Thymus (tissue), 11 donors: ENCODE measurements at regions not wholly inside any gene's neighbourhood (a gene's known extent, or its start where the extent isn't known, plus 50 kb on each side); places are given as distances from the start of the nearest gene placed in this dataset.
A peak's percentile ranks its signal among the peaks of the same experiment; 100 is the strongest.

Source experiments
- DNase-seq, 9 donors: peaks; one replicate each; pipeline ENCODE4 v3.0.0-alpha.2; 2013; ENCODE audit warnings: low spot score in 9 of 9, low read depth in 6 of 9, missing footprints in 1 of 9
- H3K27ac ChIP-seq, 2 donors: one replicate each; pipeline ENCODE4 v1.5.1; 2013; ENCODE audit warnings: control low read depth in 1 of 2, low read depth in 1 of 2, low read length in 1 of 2, mild to moderate bottlenecking in 1 of 2, moderate library complexity in 1 of 2
- H3K27me3 ChIP-seq, 2 donors: one replicate each; pipeline ENCODE4 v1.5.1; 2013; ENCODE audit warnings: low read length in 1 of 2; ENCODE audit not compliant: control insufficient read depth in 2 of 2, insufficient read depth in 1 of 2
- H3K36me3 ChIP-seq, 2 donors: one replicate each; pipeline ENCODE4 v1.5.1; 2013; ENCODE audit warnings: low read length in 1 of 2, mild to moderate bottlenecking in 1 of 2, moderate library complexity in 1 of 2; ENCODE audit not compliant: control insufficient read depth in 2 of 2, insufficient read depth in 2 of 2
- H3K4me1 ChIP-seq, 2 donors: one replicate each; pipeline ENCODE4 v1.5.1; 2013; ENCODE audit warnings: low read length in 2 of 2; ENCODE audit not compliant: control insufficient read depth in 2 of 2, insufficient read depth in 2 of 2
- H3K4me3 ChIP-seq, 2 donors: one replicate each; pipeline ENCODE4 v1.5.1; 2013; ENCODE audit warnings: low read length in 2 of 2, control low read depth in 1 of 2, mild to moderate bottlenecking in 1 of 2
- H3K9me3 ChIP-seq, 2 donors: one replicate each; pipeline ENCODE4 v1.5.1; 2013; ENCODE audit warnings: low read length in 1 of 2, mild to moderate bottlenecking in 1 of 2; ENCODE audit not compliant: control insufficient read depth in 2 of 2, insufficient read depth in 1 of 2
- WGBS: extraction: QIAGEN DNeasy Blood & Tissue Kit; methylation state at CpG from one replicate; pipeline ENCODE4 v1.1.7; 2013; 5-methylcytosine and 5-hydroxymethylcytosine counted together
- donor health status: healthy.

- Histone ChIP-seq H3K27ac (no peak overlapping the region), H3K36me3 (no peaks in the 10 kb centered on the region), H3K27me3 (no peaks in the 10 kb centered on the region), H3K4me1 (no peaks in the 10 kb centered on the region), H3K4me3 (no peak overlapping the region), H3K9me3 (no peaks in the 10 kb centered on the region)
- WGBS, result 95% methylated on average over 3 of the region's 3 CpGs
- DNase-seq, result no peak
Observed at GRCh38 chr4:89665662-89666061, 171.3 kb downstream of the SNCA start.

GRCh38 chr4:89664521-89664920 lies 172.4 kb downstream of the SNCA start:
- H3K4me1 ChIP-seq, result no peaks in the 10 kb centered on the region
- H3K4me3 ChIP-seq, result no peak overlapping the region
- no peaks in the 10 kb centered on the region for H3K27me3 ChIP-seq
- no peak for DNase-seq
- H3K9me3 ChIP-seq, result no peaks in the 10 kb centered on the region
- H3K27ac ChIP-seq, result no peak overlapping the region
- no peaks in the 10 kb centered on the region for H3K36me3 ChIP-seq

DNA sequence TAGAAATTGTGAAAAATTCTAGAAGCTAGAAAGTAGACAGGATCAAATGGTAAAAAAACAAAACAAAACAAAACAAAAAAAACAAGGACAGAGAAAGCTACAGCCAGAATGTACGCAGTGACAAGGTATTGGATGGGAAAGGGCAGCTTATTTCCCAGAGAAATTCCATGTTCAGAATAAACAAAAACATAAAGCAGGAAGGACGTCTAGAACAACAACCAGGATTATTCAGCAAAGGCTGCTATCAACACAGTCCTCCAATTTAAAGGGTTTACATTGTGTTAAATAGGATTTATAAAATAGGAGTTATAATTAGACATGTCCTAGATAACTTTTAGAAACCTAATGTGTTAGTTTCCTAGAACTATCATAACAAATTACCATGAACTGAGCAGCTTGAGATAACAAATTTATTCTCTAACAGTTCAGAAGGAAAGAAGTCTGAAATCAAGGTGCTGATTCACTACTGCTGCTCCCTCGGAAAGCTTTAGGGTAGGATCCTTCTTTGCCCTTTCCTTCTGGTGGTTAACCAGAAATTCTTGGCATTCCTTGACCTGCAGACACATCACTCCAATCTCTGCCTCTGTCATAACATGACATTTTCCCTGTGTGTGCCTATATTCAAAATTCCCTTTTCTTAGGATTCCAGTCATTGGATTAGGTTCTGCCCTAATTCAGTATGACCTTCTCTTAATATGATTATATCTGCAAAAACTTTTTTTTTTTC lies 175.6 kb downstream of the SNCA start:
- Histone ChIP-seq H3K4me1 (no peaks in the 10 kb centered on the region), H3K27me3 (no peaks in the 10 kb centered on the region), H3K27ac (no peak overlapping the region), H3K4me3 (no peak overlapping the region), H3K36me3 (no peaks in the 10 kb centered on the region), H3K9me3 (no peaks in the 10 kb centered on the region)
- DNase-seq, result no peak
- 93% methylated on average over 3 of the region's 3 CpGs for WGBS

DNA sequence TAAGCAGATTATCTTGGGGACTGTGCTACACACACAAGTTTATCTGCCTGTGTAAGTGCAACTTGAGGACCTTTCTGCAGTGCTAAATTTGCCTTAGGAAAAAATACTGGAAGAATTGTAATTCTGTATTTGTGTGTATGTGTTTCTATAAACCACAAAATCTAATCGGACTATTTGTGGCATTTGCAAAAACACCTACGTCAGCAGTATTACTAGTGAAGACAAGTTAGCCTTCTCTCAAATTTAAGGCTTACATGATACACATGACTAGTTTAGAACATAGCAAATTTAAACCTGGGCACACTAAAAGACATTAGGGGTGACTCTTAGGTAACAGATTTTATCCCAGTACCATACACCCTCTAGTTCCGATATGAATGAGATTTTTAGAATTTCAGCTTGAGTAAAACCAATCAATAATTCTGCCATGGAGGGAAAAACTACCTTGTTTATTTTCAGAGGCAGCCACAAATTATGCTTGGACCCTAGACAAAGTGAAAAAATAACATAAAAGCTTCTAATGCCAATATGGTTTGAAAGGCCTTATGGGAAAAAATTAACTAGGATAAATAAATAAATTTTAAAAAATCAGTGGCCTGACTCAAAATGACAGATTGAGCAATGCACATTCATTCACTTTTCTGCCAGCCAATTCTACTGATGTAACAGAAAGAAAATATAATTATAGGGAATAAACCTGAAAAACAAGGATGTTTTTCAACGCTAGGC lies 176.4 kb downstream of the SNCA start:
- no peak overlapping the region for H3K27ac ChIP-seq
- H3K36me3 ChIP-seq, result no peaks in the 10 kb centered on the region
- DNase-seq, result no peak
- H3K9me3 ChIP-seq, result no peaks in the 10 kb centered on the region
- H3K4me3 ChIP-seq, result no peak overlapping the region
- 96% methylated on average over 4 of the region's 4 CpGs for WGBS
- H3K27me3 ChIP-seq, result no peaks in the 10 kb centered on the region
- no peaks in the 10 kb centered on the region for H3K4me1 ChIP-seq

DNA sequence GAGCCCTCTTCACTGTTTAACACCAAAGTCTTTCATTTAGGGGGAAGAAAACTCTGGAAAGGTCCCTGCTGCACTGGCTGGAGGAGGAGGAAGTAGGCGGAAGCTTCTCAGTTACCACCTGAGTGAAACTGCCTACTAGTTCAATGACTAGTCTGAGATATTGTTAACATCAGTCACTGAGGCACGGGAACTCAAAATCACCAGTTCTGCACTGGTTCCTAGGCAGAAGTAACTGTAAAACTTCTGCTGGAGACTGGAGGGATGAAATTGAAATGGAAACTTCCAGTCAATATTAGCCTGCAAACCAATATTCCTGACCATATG lies 178.3 kb downstream of the SNCA start:
- WGBS, result 97% methylated on average over 2 of the region's 2 CpGs
- Histone ChIP-seq H3K4me1 (no peaks in the 10 kb centered on the region), H3K9me3 (no peaks in the 10 kb centered on the region), H3K36me3 (no peaks in the 10 kb centered on the region), H3K4me3 (no peak overlapping the region), H3K27ac (no peak overlapping the region), H3K27me3 (no peaks in the 10 kb centered on the region)
- DNase-seq, result no peak

- no peaks in the 10 kb centered on the region for H3K4me1 ChIP-seq
- H3K4me3 ChIP-seq, result no peak overlapping the region
- no peaks in the 10 kb centered on the region for H3K9me3 ChIP-seq
- H3K27ac ChIP-seq, result no peak overlapping the region
- peak in 4 of 9 donors; percentile 4 to 47 (median 18) for DNase-seq
- no peaks in the 10 kb centered on the region for H3K36me3 ChIP-seq
- WGBS, result 54% methylated on average over 3 of the region's 3 CpGs
- H3K27me3 ChIP-seq, result no peaks in the 10 kb centered on the region
Observed at GRCh38 chr4:89657931-89658700, 178.8 kb downstream of the SNCA start.

- 96% methylated on average over 4 of the region's 4 CpGs for WGBS
- Histone ChIP-seq H3K27me3 (no peaks in the 10 kb centered on the region), H3K4me3 (no peak overlapping the region), H3K36me3 (no peaks in the 10 kb centered on the region), H3K4me1 (no peaks in the 10 kb centered on the region), H3K27ac (no peak overlapping the region), H3K9me3 (no peaks in the 10 kb centered on the region)
- DNase-seq, result no peak
Observed at GRCh38 chr4:89653012-89653411, 183.9 kb downstream of the SNCA start.

GRCh38 chr4:89645482-89645881 lies 191.5 kb downstream of the SNCA start:
- Histone ChIP-seq H3K27ac (no peak overlapping the region), H3K4me3 (no peak overlapping the region), H3K4me1 (no peaks in the 10 kb centered on the region), H3K9me3 (no peaks in the 10 kb centered on the region), H3K36me3 (no peaks in the 10 kb centered on the region), H3K27me3 (no peaks in the 10 kb centered on the region)
- 96% methylated on average over 1 of the region's 1 CpG for WGBS
- DNase-seq, result no peak

- no peaks in the 10 kb centered on the region for H3K9me3 ChIP-seq
- no peak overlapping the region for H3K27ac ChIP-seq
- no peak overlapping the region for H3K4me3 ChIP-seq
- no peak for DNase-seq
- H3K36me3 ChIP-seq, result no peaks in the 10 kb centered on the region
- WGBS, result 82% methylated on average over 6 of the region's 6 CpGs
- H3K27me3 ChIP-seq, result no peaks in the 10 kb centered on the region
- H3K4me1 ChIP-seq, result no peaks in the 10 kb centered on the region
Observed at GRCh38 chr4:89641367-89641687, 195.6 kb downstream of the SNCA start.
